OCI-LY1 (cell line): ENCODE measurements at regions not wholly inside any gene's neighbourhood (a gene's known extent, or its start where the extent isn't known, plus 50 kb on each side); places are given as distances from the start of the nearest gene placed in this dataset.
"Not testable (repeated sequence)": the region's sequence is repeated elsewhere in the genome, so short reads cannot be mapped to it uniquely, and the experiment has no call there.

Source experiments
- H2AFZ ChIP-seq: fragments of 200-600 bp; sonication (generic), shearing (Covaris generic); 2 replicates; pipeline ENCODE4 v1.6.0; 2014; ENCODE audit warnings: antibody characterized with exemption, mild to moderate bottlenecking, low read length
- H3F3A ChIP-seq: fragments of 200-600 bp; sonication (generic), shearing (Covaris generic); 2 replicates; pipeline ENCODE4 v1.6.0; 2014; ENCODE audit warnings: mild to moderate bottlenecking, antibody characterized with exemption, low read length, moderate library complexity; ENCODE audit not compliant: insufficient read depth
- H3K27ac ChIP-seq: fragments of 200-600 bp; sonication (generic); 2 replicates; pipeline ENCODE4 v1.5.1; 2014; ENCODE audit warnings: low read length, mixed run types, mild to moderate bottlenecking, low read depth; ENCODE audit not compliant: poor library complexity, severe bottlenecking
- H3K27me3 ChIP-seq: fragments of 200-600 bp; sonication (generic); 2 replicates; pipeline ENCODE4 v1.6.0; 2014; ENCODE audit warnings: antibody characterized with exemption, mild to moderate bottlenecking, low read length, moderate library complexity; ENCODE audit not compliant: insufficient read depth
- H3K36me3 ChIP-seq: fragments of 200-600 bp; sonication (generic); 2 replicates; pipeline ENCODE4 v1.6.1; 2014; ENCODE audit warnings: mild to moderate bottlenecking, antibody characterized with exemption, low read length, moderate library complexity, mixed read lengths; ENCODE audit not compliant: insufficient read depth
- H3K4me1 ChIP-seq: fragments of 200-600 bp; sonication (generic); 2 replicates; pipeline ENCODE4 v1.5.1; 2014; ENCODE audit warnings: mild to moderate bottlenecking, low read length, moderate library complexity; ENCODE audit not compliant: insufficient read depth, severe bottlenecking
- H3K4me2 ChIP-seq: fragments of 200-600 bp; sonication (generic), shearing (Covaris generic); 2 replicates; pipeline ENCODE4 v1.6.1; 2014; ENCODE audit warnings: low read length
- H3K4me3 ChIP-seq: fragments of 200-600 bp; sonication (generic); 2 replicates; pipeline ENCODE4 v1.5.1; 2014; ENCODE audit warnings: low read length, low read depth, mild to moderate bottlenecking, mixed read lengths; ENCODE audit not compliant: poor library complexity, severe bottlenecking
- H3K79me2 ChIP-seq: fragments of 200-600 bp; shearing (Covaris generic); 2 replicates; pipeline ENCODE4 v1.6.1; 2016; ENCODE audit warnings: mixed run types, low read length, mixed read lengths; ENCODE audit not compliant: insufficient read depth
- H3K9ac ChIP-seq: fragments of 200-600 bp; sonication (generic), shearing (Covaris generic); 2 replicates; pipeline ENCODE4 v1.6.1; 2014; ENCODE audit warnings: mild to moderate bottlenecking, low read length, mixed read lengths
- H3K9me2 ChIP-seq: fragments of 200-600 bp; sonication (generic), shearing (Covaris generic); 2 replicates; pipeline ENCODE4 v1.6.1; 2014; ENCODE audit warnings: low read depth, mild to moderate bottlenecking, low read length, mixed read lengths
- H3K9me3 ChIP-seq: fragments of 200-600 bp; shearing (Covaris generic); 2 replicates; pipeline ENCODE4 v1.6.1; 2014; ENCODE audit warnings: low read length, mixed read lengths
- H4K20me1 ChIP-seq: fragments of 200-600 bp; sonication (generic), shearing (Covaris generic); 2 replicates; pipeline ENCODE4 v1.6.0; 2016; ENCODE audit warnings: mild to moderate bottlenecking, low read length; ENCODE audit not compliant: insufficient read depth
- CTCF ChIP-seq: fragments of 200-600 bp; sonication (generic), shearing (Covaris generic); IDR thresholded peaks from 2 replicates; pipeline ENCODE4 v1.5.1; 2017; ENCODE audit warnings: mild to moderate bottlenecking, antibody characterized with exemption, low read length, moderate library complexity, mixed read lengths
- EZH2 ChIP-seq: fragments of 200-600 bp; sonication (generic), shearing (Covaris generic); IDR thresholded peaks from 2 replicates; pipeline ENCODE4 v1.8.0; 2017; ENCODE audit warnings: borderline replicate concordance, mixed run types, mild to moderate bottlenecking, antibody characterized with exemption, low read length, moderate library complexity, mixed read lengths

GRCh38 chr15:24150542-24150941, 463.4 kb upstream of the NDN start:
- no peaks in the 10 kb centered on the region for H3K9me3 ChIP-seq

GRCh38 chr15:24158306-24158705, 471.2 kb upstream of the NDN start:
- not testable (repeated sequence) for H3K4me2 ChIP-seq, H3F3A ChIP-seq, H4K20me1 ChIP-seq, H3K9me3 ChIP-seq, H2AFZ ChIP-seq, H3K36me3 ChIP-seq, H3K79me2 ChIP-seq, H3K9me2 ChIP-seq, H3K4me3 ChIP-seq, H3K4me1 ChIP-seq, H3K27me3 ChIP-seq, H3K27ac ChIP-seq, H3K9ac ChIP-seq

More at GRCh38 chr15:24150542-24150941, 463.4 kb upstream of the NDN start:
- Histone ChIP-seq H3K4me1 (no peaks in the 10 kb centered on the region), H3K27me3 (no peaks in the 10 kb centered on the region), H3K9me2 (no peaks in the 10 kb centered on the region), H3F3A (no peaks in the 10 kb centered on the region), H3K27ac (no peak overlapping the region), H4K20me1 (no peaks in the 10 kb centered on the region), H2AFZ (no peak overlapping the region), H3K4me2 (no peak overlapping the region), H3K79me2 (no peaks in the 10 kb centered on the region), H3K4me3 (no peak overlapping the region), H3K9ac (no peak overlapping the region), H3K36me3 (no peaks in the 10 kb centered on the region)
- TF ChIP-seq CTCF, result no peak
- TF ChIP-seq EZH2, result no peak

GRCh38 chr15:24165512-24165911, 478.4 kb upstream of the NDN start:
- H3K27me3 ChIP-seq, H3K4me2 ChIP-seq, H3K4me3 ChIP-seq, H3K27ac ChIP-seq, H3K4me1 ChIP-seq, H3K9ac ChIP-seq, H3F3A ChIP-seq, H3K9me2 ChIP-seq, H2AFZ ChIP-seq, H3K79me2 ChIP-seq, H4K20me1 ChIP-seq, H3K9me3 ChIP-seq, H3K36me3 ChIP-seq: not testable (repeated sequence)

GRCh38 chr15:24202297-24202696, 473.3 kb upstream of the NPAP1 start:
- H3F3A ChIP-seq, H3K9me3 ChIP-seq, H3K27ac ChIP-seq, H3K4me3 ChIP-seq, H2AFZ ChIP-seq, H4K20me1 ChIP-seq, H3K9ac ChIP-seq, H3K4me1 ChIP-seq, H3K9me2 ChIP-seq, H3K79me2 ChIP-seq, H3K36me3 ChIP-seq, H3K27me3 ChIP-seq, H3K4me2 ChIP-seq: not testable (repeated sequence)

GRCh38 chr15:24211742-24212476, 463.7 kb upstream of the NPAP1 start:
- not testable (repeated sequence) for H3K4me3 ChIP-seq, H3K27ac ChIP-seq, H3K36me3 ChIP-seq, H3F3A ChIP-seq, H3K4me2 ChIP-seq, H3K9ac ChIP-seq, H3K27me3 ChIP-seq, H3K9me3 ChIP-seq, H2AFZ ChIP-seq, H3K4me1 ChIP-seq, H4K20me1 ChIP-seq, H3K9me2 ChIP-seq, H3K79me2 ChIP-seq
